Liver (tissue), 8 donors: ENCODE measurements at regions not wholly inside any gene's neighbourhood (a gene's known extent, or its start where the extent isn't known, plus 50 kb on each side); places are given as distances from the start of the nearest gene placed in this dataset.

Experiments
- DNase-seq: peaks from one replicate; pipeline ENCODE4 v3.0.0-alpha.2; 2017; ENCODE audit warnings: low spot score
- H3K27ac ChIP-seq, 2 donors: one replicate each; pipeline ENCODE4 v1.7.0; 2013; ENCODE audit warnings: inconsistent platforms in 2 of 2, low read length in 2 of 2, control low read depth in 1 of 2, low read depth in 1 of 2, mild to moderate bottlenecking in 1 of 2
- H3K27me3 ChIP-seq, 4 donors: one replicate each; pipeline versions ENCODE4 v1.6.1 to v1.7.0; 2013; ENCODE audit warnings: low read length in 3 of 4, inconsistent platforms in 1 of 4, mild to moderate bottlenecking in 1 of 4, moderate library complexity in 1 of 4; ENCODE audit not compliant: control insufficient read depth in 4 of 4, insufficient read depth in 4 of 4
- H3K36me3 ChIP-seq, 4 donors: one replicate each; pipeline versions ENCODE4 v1.6.1 to v1.7.0; 2013; ENCODE audit warnings: low read length in 3 of 4, mild to moderate bottlenecking in 3 of 4, low read depth in 1 of 4, moderate library complexity in 1 of 4; ENCODE audit not compliant: control insufficient read depth in 4 of 4, insufficient read depth in 3 of 4
- H3K4me1 ChIP-seq, 4 donors: one replicate each; pipeline versions ENCODE4 v1.6.1 to v1.7.0; 2013; ENCODE audit warnings: low read length in 3 of 4, mild to moderate bottlenecking in 3 of 4, moderate library complexity in 1 of 4; ENCODE audit not compliant: control insufficient read depth in 4 of 4, insufficient read depth in 4 of 4
- H3K4me3 ChIP-seq, 3 donors: one replicate each; pipeline versions ENCODE4 v1.6.1 to v1.7.0; 2013; ENCODE audit warnings: low read length in 3 of 3, control low read depth in 1 of 3, low read depth in 1 of 3, mild to moderate bottlenecking in 1 of 3
- H3K9ac ChIP-seq, 2 donors: one replicate each; pipeline ENCODE4 v1.7.0; 2013; ENCODE audit warnings: low read length in 2 of 2, mild to moderate bottlenecking in 2 of 2, moderate library complexity in 2 of 2, control low read depth in 1 of 2, low read depth in 1 of 2
- H3K9me3 ChIP-seq, 4 donors: one replicate each; pipeline versions ENCODE4 v1.6.1 to v1.7.0; 2013; ENCODE audit warnings: low read length in 3 of 4; ENCODE audit not compliant: control insufficient read depth in 4 of 4
- CTCF ChIP-seq: fragments of 150-350 bp; IDR thresholded peaks from 2 replicates; pipeline ENCODE4 v1.5.1; 2017; ENCODE audit warnings: improper control_type of control experiment, low read depth, low read length; ENCODE audit not compliant: missing input control
- EGR1 ChIP-seq, 2 donors: IDR thresholded peaks; 2 replicates each; pipeline ENCODE4 v1.6.1; 2016 to 2018; ENCODE audit warnings: antibody characterized with exemption in 2 of 2, low read depth in 2 of 2
- FOXA1 ChIP-seq: IDR thresholded peaks from 2 replicates; pipeline ENCODE4 v1.6.1; 2016; ENCODE audit warnings: antibody characterized with exemption
- FOXA2 ChIP-seq: IDR thresholded peaks from 2 replicates; pipeline ENCODE4 v1.6.1; 2016; ENCODE audit warnings: antibody characterized with exemption
- GABPA ChIP-seq, 2 donors: IDR thresholded peaks in 1 of 2; conservative IDR thresholded peaks in 1 of 2; 2 replicates each; pipeline ENCODE4 v1.6.1; 2016; ENCODE audit warnings: antibody characterized with exemption in 2 of 2, mild to moderate bottlenecking in 1 of 2, moderate library complexity in 1 of 2
- HNF4A ChIP-seq, 2 donors: conservative IDR thresholded peaks; 2 replicates each; pipeline ENCODE4 v1.6.1; 2016; ENCODE audit warnings: antibody characterized with exemption in 2 of 2, mild to moderate bottlenecking in 2 of 2
- HNF4G ChIP-seq: IDR thresholded peaks from 2 replicates; pipeline ENCODE4 v1.6.1; 2016; ENCODE audit warnings: antibody characterized with exemption
- JUND ChIP-seq, 2 donors: IDR thresholded peaks; 2 replicates each; pipeline ENCODE4 v1.6.1; 2016; ENCODE audit warnings: antibody characterized with exemption in 2 of 2
- MAX ChIP-seq: IDR thresholded peaks from 2 replicates; pipeline ENCODE4 v1.6.1; 2016; ENCODE audit warnings: antibody characterized with exemption
- RAD21 ChIP-seq, 2 donors: IDR thresholded peaks; 2 replicates each; pipeline ENCODE4 v1.6.1; 2016; ENCODE audit warnings: antibody characterized with exemption in 2 of 2, mild to moderate bottlenecking in 2 of 2
- REST ChIP-seq: IDR thresholded peaks from 2 replicates; pipeline ENCODE4 v1.6.1; 2016; ENCODE audit warnings: antibody characterized with exemption, mild to moderate bottlenecking
- RXRA ChIP-seq, 2 donors: IDR thresholded peaks; 2 replicates each; pipeline ENCODE4 v1.6.1; 2017 to 2018; ENCODE audit warnings: antibody characterized with exemption in 2 of 2, mild to moderate bottlenecking in 1 of 2
- YY1 ChIP-seq: IDR thresholded peaks from 2 replicates; pipeline ENCODE4 v1.6.1; 2016; ENCODE audit warnings: antibody characterized with exemption, mild to moderate bottlenecking
- ZBTB33 ChIP-seq: IDR thresholded peaks from 2 replicates; pipeline ENCODE4 v1.6.1; 2016; ENCODE audit warnings: antibody characterized with exemption
- WGBS: extraction: QIAGEN DNeasy Blood & Tissue Kit; methylation state at CpG from one replicate; pipeline ENCODE4 v1.1.7; 2013; 5-methylcytosine and 5-hydroxymethylcytosine counted together
- donor health status: healthy.
- donor health status: healthy.
- donor health status: healthy.
- donor health status: healthy.
- donor health status: healthy.

- no peaks in the 10 kb centered on the region for H3K36me3 ChIP-seq
- WGBS: 69% methylated on average over 3 of the region's 3 CpGs
- peaks cover 0 to 1% (median 0%) of the 10 kb centered on the region in 4 donors for H3K4me1 ChIP-seq
- no peak overlapping the region for H3K27ac ChIP-seq
- no peak for DNase-seq
- H3K27me3 ChIP-seq: no peaks in the 10 kb centered on the region
- no peak overlapping the region for H3K4me3 ChIP-seq
- TF ChIP-seq REST (no peak), FOXA1 (no peak)
- H3K9me3 ChIP-seq: no peaks in the 10 kb centered on the region
- no peak overlapping the region for H3K9ac ChIP-seq
Observed at GRCh38 chr2:147373800-147374422, 470.9 kb upstream of the ACVR2A start.

GRCh38 chr2:147368306-147368705, 476.5 kb upstream of the ACVR2A start:
- H3K9ac ChIP-seq: no peak overlapping the region
- H3K27me3 ChIP-seq: no peaks in the 10 kb centered on the region
- no peak for DNase-seq
- no peak overlapping the region for H3K4me3 ChIP-seq
- H3K4me1 ChIP-seq: peaks cover 0 to 3% (median 0%) of the 10 kb centered on the region in 4 donors
- no peak overlapping the region for H3K27ac ChIP-seq
- TF ChIP-seq RAD21 (IDR thresholded peaks at IDR 0.05) (no peak), JUND (IDR thresholded peaks at IDR 0.05) (no peak)
- H3K36me3 ChIP-seq: no peaks in the 10 kb centered on the region
- H3K9me3 ChIP-seq: no peaks in the 10 kb centered on the region

GRCh38 chr2:147366279-147366678, 478.6 kb upstream of the ACVR2A start:
- H3K4me1 ChIP-seq: peaks cover 0 to 3% (median 0%) of the 10 kb centered on the region in 4 donors
- no peak for DNase-seq
- H3K9ac ChIP-seq: no peak overlapping the region
- no peak overlapping the region for H3K4me3 ChIP-seq
- no peaks in the 10 kb centered on the region for H3K9me3 ChIP-seq
- WGBS: 78% methylated on average over 6 of the region's 6 CpGs
- TF ChIP-seq ZBTB33: no peak
- TF ChIP-seq MAX: no peak
- TF ChIP-seq EGR1 (IDR thresholded peaks at IDR 0.05; ENCODE audit: low read depth in 2 of 2): no peak
- no peak for TF ChIP-seq GABPA (IDR thresholded peaks at IDR 0.05 in 1 of 2, conservative IDR thresholded peaks at IDR 0.05 in 1 of 2)
- no peak for TF ChIP-seq JUND (IDR thresholded peaks at IDR 0.05)
- no peak for TF ChIP-seq FOXA2
- TF ChIP-seq CTCF: no peak
- TF ChIP-seq HNF4A (conservative IDR thresholded peaks at IDR 0.05): no peak
- TF ChIP-seq REST: no peak
- no peak for TF ChIP-seq YY1
- TF ChIP-seq HNF4G: no peak
- TF ChIP-seq RXRA (IDR thresholded peaks at IDR 0.05): no peak
- no peak overlapping the region for H3K27ac ChIP-seq
- H3K27me3 ChIP-seq: no peaks in the 10 kb centered on the region
- no peaks in the 10 kb centered on the region for H3K36me3 ChIP-seq
